Tibial nerve (tissue), 3 donors: ENCODE measurements at regions not wholly inside any gene's neighbourhood (a gene's known extent, or its start where the extent isn't known, plus 50 kb on each side); places are given as distances from the start of the nearest gene placed in this dataset.

Experiments
- CTCF ChIP-seq, 5 experiments: fragments of 200-600 bp in 3 of 5; fragments of 450-650 bp in 2 of 5; sonication (generic) in 3 of 5; IDR thresholded peaks; one replicate each; pipeline ENCODE4 v1.5.1; 2016 to 2019; ENCODE audit warnings: antibody characterized with exemption in 5 of 5, mild to moderate bottlenecking in 3 of 5, moderate library complexity in 2 of 5
- POLR2A ChIP-seq, 2 donors: fragments of 450-650 bp; IDR thresholded peaks; one replicate each; pipeline ENCODE4 v1.6.1; 2017; ENCODE audit warnings: antibody characterized with exemption in 2 of 2, mild to moderate bottlenecking in 2 of 2, moderate library complexity in 2 of 2

DNA sequence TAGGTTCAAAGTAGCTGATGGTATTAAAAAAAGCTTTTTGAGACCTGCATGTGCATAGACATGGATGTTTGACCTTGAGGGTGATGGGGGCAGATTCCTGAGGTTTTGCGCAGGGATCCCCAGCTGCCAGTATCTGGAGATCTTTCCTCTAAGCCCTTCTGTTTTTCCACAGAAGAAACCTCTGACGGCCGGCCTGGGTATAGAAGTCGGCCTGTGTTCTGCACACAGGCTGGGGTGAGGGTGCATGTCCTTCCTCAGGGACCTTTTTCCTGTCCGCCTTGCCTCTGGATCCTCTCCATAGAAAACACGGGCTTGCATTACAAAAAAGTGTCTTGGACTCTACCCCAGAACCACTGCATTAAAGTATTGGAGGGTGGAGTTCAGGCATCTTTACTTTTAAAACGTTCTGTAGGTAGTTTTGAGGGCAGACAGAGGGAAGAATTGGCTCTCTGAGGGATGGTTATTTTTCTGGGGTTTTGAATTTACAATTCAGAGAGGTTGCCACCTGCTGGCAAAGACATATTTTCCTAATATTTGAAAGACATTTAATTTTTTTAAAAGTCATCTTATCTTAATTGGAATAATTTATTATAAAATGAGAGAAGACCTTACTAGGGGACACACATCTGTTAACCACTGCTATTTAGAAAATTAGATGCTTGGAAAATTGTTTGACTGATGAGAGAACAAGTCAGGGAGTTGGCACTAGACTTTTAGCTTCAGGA lies 350.6 kb downstream of the DCDC2C start:
- TF ChIP-seq CTCF (IDR thresholded peaks at IDR 0.05) = peak in 1 of 5 experiments; percentile 17
- TF ChIP-seq POLR2A (IDR thresholded peaks at IDR 0.05) = no peak
